ENCODE measurements at regions not wholly inside any gene's neighbourhood (a gene's known extent, or its start where the extent isn't known, plus 50 kb on each side); places are given as distances from the start of the nearest gene placed in this dataset.

- no peak for DNase-seq (ENCODE audit: low spot score)
- in situ Hi-C loops (cut with MboI; ENCODE audit: low pct_unique_long_range_greater_than_20kb, low sequenced_read_pairs, unreplicated experiment) = no loop called here
- no peak for TF ChIP-seq CTCF (IDR thresholded peaks at IDR 0.05; ENCODE audit: extremely low read depth, insufficient read depth, missing control alignments)
These were observed 612.3 kb downstream of the INSC start for GRCh38 chr11:15726893-15727519.

- in situ Hi-C loops (cut with MboI; ENCODE audit: low pct_unique_long_range_greater_than_20kb, low sequenced_read_pairs, unreplicated experiment) = no loop called here
- no peak for TF ChIP-seq CTCF (IDR thresholded peaks at IDR 0.05; ENCODE audit: extremely low read depth, insufficient read depth, missing control alignments)
- DNase-seq (ENCODE audit: low spot score) = no peak
These were observed 612.8 kb downstream of the INSC start for GRCh38 chr11:15727520-15727914.

GRCh38 chr11:15728207-15728606, 613.5 kb downstream of the INSC start:
- in situ Hi-C loops (cut with MboI; ENCODE audit: low pct_unique_long_range_greater_than_20kb, low sequenced_read_pairs, unreplicated experiment) = no loop called here
- DNase-seq (ENCODE audit: low spot score) = no peak

GRCh38 chr11:15730263-15730994, 615.7 kb downstream of the INSC start:
- in situ Hi-C loops (cut with MboI; ENCODE audit: low pct_unique_long_range_greater_than_20kb, low sequenced_read_pairs, unreplicated experiment) = no loop called here
- no peak for TF ChIP-seq CTCF (IDR thresholded peaks at IDR 0.05; ENCODE audit: extremely low read depth, insufficient read depth, missing control alignments)
- DNase-seq (ENCODE audit: low spot score) = no peak

More at GRCh38 chr11:15728207-15728606, 613.5 kb downstream of the INSC start:
- TF ChIP-seq CTCF (IDR thresholded peaks at IDR 0.05; ENCODE audit: extremely low read depth, insufficient read depth, missing control alignments) = no peak

- no peak for TF ChIP-seq CTCF (IDR thresholded peaks at IDR 0.05; ENCODE audit: extremely low read depth, insufficient read depth, missing control alignments)
- in situ Hi-C loops (cut with MboI; ENCODE audit: low pct_unique_long_range_greater_than_20kb, low sequenced_read_pairs, unreplicated experiment) = no loop called here
These were observed 616.3 kb downstream of the INSC start for GRCh38 chr11:15730995-15731385.

GRCh38 chr11:15735706-15736105, 620.6 kb downstream of the SOX6 start:
- no peak for TF ChIP-seq CTCF (IDR thresholded peaks at IDR 0.05; ENCODE audit: extremely low read depth, insufficient read depth, missing control alignments)
- in situ Hi-C loops (cut with MboI; ENCODE audit: low pct_unique_long_range_greater_than_20kb, low sequenced_read_pairs, unreplicated experiment) = no loop called here
- no peak for DNase-seq (ENCODE audit: low spot score)

More at GRCh38 chr11:15730995-15731385, 616.3 kb downstream of the INSC start:
- no peak for DNase-seq (ENCODE audit: low spot score)
